Activated gamma-delta T cell treated with anti-CD3 and anti-CD28 coated beads, Interleukin-2, amount 50 U/mL, for 16 hours (primary cell): ENCODE measurements at regions not wholly inside any gene's neighbourhood (a gene's known extent, or its start where the extent isn't known, plus 50 kb on each side); places are given as distances from the start of the nearest gene placed in this dataset.
"Not testable (repeated sequence)": the region's sequence is repeated elsewhere in the genome, so short reads cannot be mapped to it uniquely, and the experiment has no call there.

Source experiments
- DNase-seq: peaks from one replicate; pipeline ENCODE4 v3.0.0-alpha.2; 2020; ENCODE audit warnings: low read depth

GRCh38 chr22:48835857-48836672 lies 991.6 kb downstream of the BRD1 start:
- no peak for DNase-seq

- DNase-seq: no peak
These were observed 992.3 kb downstream of the BRD1 start for GRCh38 chr22:48835364-48835763.

- DNase-seq: no peak
These were observed 993.3 kb downstream of the BRD1 start for GRCh38 chr22:48834404-48834803.

GRCh38 chr22:48832592-48832991 lies 995.1 kb downstream of the BRD1 start:
- DNase-seq: no peak

DNA sequence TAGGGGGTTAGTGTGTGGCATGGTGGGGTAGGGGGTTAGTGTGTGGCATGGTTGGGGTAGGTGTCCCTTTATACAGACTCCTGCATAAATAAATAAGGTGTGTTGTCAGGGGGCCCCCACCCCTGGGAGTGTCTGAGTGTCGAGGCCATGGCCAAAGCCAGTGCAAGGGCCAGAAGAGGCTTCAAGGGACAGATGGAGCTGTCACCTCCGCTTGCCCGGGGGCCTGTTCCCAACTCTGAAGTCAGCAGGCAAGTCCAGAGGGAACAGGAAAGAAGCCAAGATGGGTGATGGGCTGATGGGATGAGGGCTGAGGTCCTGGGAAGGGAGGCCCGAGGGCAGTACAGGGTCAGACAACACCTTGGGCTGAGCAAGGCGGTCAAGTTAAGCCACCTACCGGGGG lies 997.8 kb downstream of the BRD1 start:
- no peak for DNase-seq

- DNase-seq: no peak
These were observed 999.0 kb downstream of the BRD1 start for GRCh38 chr22:48828688-48829087.

DNA sequence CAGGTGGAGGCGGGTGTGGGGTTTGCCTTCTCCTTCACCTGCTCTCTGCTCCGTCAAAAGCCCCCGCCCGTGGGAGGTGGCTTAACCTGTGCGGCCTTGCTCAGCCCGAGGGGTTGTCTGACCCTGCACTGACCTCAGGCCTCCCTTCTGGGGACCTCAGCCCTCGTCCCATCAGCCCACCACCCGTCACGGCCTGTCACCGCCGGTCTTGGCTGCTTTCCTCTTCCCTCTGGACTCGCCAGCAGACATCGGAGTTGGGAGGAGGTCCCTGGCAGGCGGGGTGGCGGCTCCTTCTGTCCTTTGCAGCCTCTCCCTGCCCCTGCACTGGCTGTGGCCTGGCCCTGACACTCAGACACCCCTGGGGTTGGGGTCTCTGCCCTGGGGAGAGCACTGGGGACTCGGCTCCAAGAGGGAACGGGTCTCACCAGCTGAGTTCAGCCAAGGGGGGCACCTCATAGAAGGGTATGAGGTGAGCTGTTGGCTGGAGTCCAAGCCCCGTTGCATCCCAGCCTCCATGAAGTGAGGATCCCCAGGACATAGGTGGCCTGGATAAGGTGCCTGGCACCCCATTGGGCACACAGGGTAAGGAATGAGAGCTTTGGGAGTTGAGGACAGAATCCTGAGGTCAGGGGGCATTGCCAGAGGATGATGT lies 999.6 kb downstream of the BRD1 start:
- no peak for DNase-seq

GRCh38 chr22:48827268-48827846 lies 1000.3 kb downstream of the BRD1 start:
- no peak for DNase-seq

- DNase-seq: no peak
These were observed 1001.1 kb downstream of the BRD1 start for GRCh38 chr22:48826546-48826945.

DNA sequence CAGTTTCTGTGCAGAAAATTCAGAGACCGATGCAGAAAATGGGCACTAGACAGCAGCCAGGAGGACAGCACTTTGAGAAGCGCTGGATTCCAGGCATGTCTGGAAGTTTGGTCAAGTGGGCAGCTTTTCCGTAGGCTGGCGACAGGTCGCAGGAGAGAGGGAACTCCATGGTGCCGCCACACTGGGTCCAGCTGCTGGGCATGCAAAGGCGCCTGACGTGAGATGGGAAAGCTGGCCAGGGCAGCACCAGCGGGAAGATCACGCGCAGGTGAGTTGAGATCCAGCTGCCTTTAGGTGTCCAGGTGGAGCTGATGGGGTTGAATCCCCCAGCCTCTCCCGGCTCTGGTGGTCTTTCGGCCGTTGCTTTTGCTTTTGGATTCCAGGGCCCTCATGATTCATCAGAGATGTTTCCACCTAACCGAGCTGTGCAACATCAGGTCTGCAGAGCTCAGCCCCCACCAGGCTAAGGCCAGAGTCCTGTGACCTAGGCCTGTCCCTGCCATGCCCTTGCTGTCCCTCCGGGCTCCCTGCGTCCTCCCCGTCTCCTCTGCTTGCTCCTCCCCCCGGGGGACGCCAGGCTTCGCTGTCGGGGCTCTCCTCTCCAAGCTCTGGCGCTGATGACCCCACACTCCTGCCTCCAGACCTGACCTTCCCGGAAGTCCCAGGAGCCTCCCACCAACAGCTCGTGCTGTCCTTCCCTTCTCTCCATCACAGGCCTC lies 1001.7 kb downstream of the BRD1 start:
- DNase-seq: no peak

DNA sequence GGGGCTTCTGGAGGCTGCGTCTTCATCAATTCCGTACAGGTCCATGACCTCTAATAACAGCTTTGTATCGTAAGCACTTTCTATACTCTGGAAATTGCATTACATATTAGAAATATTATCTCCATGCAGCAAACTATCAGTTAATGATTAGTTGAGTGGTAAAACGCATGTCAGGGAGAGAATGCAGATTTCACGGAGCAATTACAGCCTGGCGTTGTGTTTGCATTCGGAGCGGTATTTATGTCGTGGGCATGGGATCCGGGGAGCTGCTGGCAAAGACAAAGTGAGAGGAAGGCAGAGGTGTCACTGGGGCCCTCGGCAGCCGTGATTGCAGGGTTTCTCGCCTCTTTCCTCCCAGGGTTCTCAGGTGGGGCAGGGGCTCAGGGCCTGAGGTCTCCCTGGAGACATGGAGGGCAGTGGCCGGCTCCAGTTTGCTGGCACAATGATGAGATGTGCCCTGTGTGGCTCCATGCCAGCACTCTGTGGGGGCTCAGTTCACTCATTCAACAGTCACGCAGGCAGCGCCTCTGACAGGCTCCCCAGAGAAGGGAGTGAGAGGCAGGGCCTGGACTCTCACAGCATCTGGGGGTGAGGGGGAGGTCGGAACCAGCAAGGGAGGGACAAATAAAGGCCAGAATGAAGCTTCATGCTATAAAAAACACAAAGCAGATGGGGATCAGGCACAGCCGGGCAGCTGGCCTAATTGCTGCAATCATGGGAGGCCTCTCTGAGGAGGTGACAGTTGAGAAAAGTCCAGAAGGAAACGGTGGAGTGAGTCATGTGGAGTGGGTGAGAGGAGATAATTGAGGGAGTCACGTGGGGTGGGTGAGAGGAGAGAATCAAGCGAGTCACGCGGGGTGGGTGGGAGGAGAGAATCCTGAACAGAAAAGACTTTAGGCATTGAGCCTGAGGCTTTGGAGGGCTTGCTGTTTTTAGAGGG lies 1002.7 kb downstream of the BRD1 start:
- no peak for DNase-seq

GRCh38 chr22:48823941-48824340 lies 1003.7 kb downstream of the BRD1 start:
- DNase-seq: no peak

DNA sequence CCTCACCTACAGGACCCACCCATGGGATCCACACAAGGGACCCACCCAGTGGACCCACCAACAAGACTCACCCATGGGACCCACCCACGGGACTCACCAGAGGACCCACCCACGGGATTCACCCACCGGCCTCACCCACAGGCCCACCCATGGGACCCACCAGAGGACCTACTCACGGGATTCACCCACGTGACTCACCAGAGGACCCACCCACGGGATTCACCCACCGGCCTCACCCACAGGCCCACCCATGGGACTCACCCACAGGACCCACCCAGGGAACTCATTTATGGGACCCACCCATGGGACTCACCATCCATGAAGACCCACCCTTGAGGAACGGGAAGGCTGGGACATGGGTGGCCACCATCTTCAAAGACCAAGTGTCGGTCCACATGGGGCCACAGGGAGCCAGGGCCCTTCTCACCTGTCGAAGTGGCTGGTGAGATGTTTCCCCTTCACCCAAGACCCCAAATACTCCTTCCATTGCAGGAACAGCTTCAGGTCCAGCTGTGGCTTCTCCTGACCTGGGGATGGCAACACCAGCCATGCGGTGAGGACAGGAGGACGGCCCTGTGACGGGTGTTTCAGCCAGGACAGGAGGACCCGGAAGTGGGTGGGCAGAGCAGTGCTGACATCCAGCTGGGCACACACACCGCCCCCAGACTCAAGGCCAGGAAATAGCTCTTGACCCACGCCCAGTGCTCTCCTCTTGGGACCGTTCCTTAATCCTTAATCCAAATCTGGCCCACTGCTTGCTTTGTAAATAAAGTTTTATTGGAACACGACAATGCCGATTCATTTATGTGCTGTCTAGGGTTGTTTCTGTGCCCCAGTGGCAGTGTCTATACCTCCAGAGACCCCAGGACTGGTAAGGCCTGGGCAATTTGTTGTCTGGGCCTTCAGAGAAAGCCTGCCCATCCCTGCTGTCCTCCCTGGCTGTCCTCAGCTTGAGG lies 1005.1 kb downstream of the BRD1 start:
- no peak for DNase-seq

DNA sequence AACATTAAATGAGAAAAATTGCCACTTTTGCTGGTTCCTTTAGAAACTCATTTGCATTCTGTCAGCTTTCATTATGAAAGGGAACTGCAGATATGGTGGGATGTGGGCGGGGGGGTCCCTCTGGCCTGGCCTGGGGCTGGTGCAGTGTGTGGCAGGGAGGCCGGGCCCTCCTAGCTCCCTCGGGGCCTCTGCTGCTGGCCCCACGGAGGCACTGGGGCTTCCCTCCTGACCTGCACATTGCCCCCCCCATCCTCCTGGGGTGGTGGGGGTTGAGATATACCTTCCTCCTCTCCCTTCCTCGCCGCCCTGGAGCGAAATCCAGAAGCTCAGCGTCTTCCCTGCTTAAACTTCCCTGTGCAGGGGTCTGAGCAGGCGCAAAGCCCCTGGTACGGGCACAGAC lies 1005.9 kb downstream of the BRD1 start:
- no peak for DNase-seq

- no peak for DNase-seq
These were observed 1006.4 kb downstream of the BRD1 start for GRCh38 chr22:48821346-48821690.

GRCh38 chr22:48820481-48821345 lies 1007.0 kb downstream of the BRD1 start:
- no peak for DNase-seq

DNA sequence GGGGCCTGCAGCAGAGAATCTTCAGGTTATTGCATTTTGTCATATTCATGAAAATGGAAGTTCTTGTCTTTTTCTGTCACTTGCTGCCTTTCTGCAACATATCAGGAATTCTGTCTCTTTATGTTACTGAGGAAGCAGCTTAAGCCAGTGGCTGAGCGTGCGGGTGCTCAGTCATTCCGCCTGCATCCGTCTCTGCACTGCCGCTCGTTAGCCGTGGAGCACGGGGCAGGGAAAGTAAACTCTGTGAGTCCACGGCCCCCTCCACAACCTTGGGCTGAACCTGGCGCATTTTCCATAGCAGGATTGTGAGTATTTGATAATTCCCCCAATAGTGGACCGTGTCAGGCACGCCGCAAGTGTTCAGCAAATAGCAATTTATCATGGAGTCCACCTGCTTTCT lies 1007.7 kb downstream of the BRD1 start:
- no peak for DNase-seq

DNA sequence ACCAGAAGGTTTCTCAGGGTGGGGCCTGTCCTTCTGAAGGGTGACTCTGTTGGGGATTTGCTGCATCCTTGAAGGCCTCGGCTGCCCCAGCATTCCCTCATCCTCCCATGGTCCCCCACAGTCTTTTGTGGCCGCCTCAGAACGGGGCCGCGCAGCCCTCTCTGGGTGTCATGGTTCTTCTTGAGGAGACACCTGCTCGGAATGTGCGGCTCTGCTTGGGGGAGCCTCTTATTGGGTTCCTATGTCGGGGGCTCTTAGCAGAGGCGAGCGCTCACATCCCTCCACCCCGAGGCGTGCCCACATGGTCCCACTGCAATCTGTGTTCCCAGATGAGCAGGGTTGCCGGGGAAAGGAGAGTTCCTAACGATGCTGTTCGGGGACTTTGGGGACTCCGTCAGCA lies 1008.4 kb downstream of the BRD1 start:
- no peak for DNase-seq

GRCh38 chr22:48817491-48817890 lies 1010.2 kb downstream of the BRD1 start:
- not testable (repeated sequence) for DNase-seq

DNA sequence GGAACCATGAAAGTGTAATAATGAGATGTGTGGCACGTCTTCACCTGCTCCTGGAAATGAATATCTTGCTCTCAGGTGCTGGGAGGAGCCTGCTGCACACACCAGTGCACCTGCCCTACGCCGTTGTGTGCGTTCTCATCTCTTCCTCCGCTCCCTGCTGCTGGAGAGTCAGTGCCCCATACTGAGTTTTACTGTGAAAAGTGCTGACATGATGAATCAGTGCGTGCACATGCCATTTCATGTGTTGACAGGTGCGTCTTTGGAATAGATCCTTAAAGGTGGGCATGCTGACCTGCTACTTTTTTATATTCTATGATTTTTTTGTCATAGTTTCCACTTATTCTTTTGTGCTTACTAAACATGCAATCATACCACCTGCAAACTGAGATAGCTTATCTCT lies 1015.8 kb downstream of the BRD1 start:
- DNase-seq: no peak
